HG02798 (cell line): ENCODE measurements at regions not wholly inside any gene's neighbourhood (a gene's known extent, or its start where the extent isn't known, plus 50 kb on each side); places are given as distances from the start of the nearest gene placed in this dataset.

Experiments
- ATAC-seq: cut with Tn5 transposase; IDR thresholded peaks from one replicate; pipeline ENCODE4 v1.9.1; 2021; ENCODE audit warnings: mild to moderate bottlenecking; ENCODE audit not compliant: unreplicated experiment, poor library complexity

- ATAC-seq: no peak
Observed at GRCh38 chr4:126820631-126821030, 812.1 kb upstream of the INTU start.

- no peak for ATAC-seq
Observed at GRCh38 chr4:126821152-126821551, 811.6 kb upstream of the INTU start.

- ATAC-seq: no peak
Observed at GRCh38 chr4:126825083-126825482, 807.7 kb upstream of the INTU start.

- ATAC-seq: no peak
Observed at GRCh38 chr4:126827669-126828068, 805.1 kb upstream of the INTU start.

GRCh38 chr4:126834854-126835253 is 797.9 kb upstream of the INTU start:
- ATAC-seq: no peak

- no peak for ATAC-seq
Observed at GRCh38 chr4:126838941-126839679, 793.6 kb upstream of the INTU start.

GRCh38 chr4:126843492-126844067 is 789.2 kb upstream of the INTU start:
- ATAC-seq: no peak

GRCh38 chr4:126850286-126850685 is 782.5 kb upstream of the INTU start:
- ATAC-seq: no peak

GRCh38 chr4:126851391-126851790 is 781.4 kb upstream of the INTU start:
- no peak for ATAC-seq

- no peak for ATAC-seq
Observed at GRCh38 chr4:126853715-126854114, 779.0 kb upstream of the INTU start.

GRCh38 chr4:126856906-126857305 is 775.9 kb upstream of the INTU start:
- no peak for ATAC-seq

GRCh38 chr4:126859314-126859713 is 773.4 kb upstream of the INTU start:
- no peak for ATAC-seq

GRCh38 chr4:126859872-126860271 is 772.9 kb upstream of the INTU start:
- no peak for ATAC-seq

- ATAC-seq: no peak
Observed at GRCh38 chr4:126860308-126860707, 772.4 kb upstream of the INTU start.

GRCh38 chr4:126869967-126870366 is 762.8 kb upstream of the INTU start:
- ATAC-seq: no peak

GRCh38 chr4:126871810-126872209 is 760.9 kb upstream of the INTU start:
- no peak for ATAC-seq

- ATAC-seq: no peak
Observed at GRCh38 chr4:126874533-126874932, 758.2 kb upstream of the INTU start.

- ATAC-seq: no peak
Observed at GRCh38 chr4:126888968-126889367, 743.8 kb upstream of the INTU start.

- no peak for ATAC-seq
Observed at GRCh38 chr4:126890383-126890782, 742.4 kb upstream of the INTU start.

- no peak for ATAC-seq
Observed at GRCh38 chr4:126890994-126891393, 741.8 kb upstream of the INTU start.

GRCh38 chr4:126894963-126895362 is 737.8 kb upstream of the INTU start:
- ATAC-seq: no peak

- ATAC-seq: no peak
Observed at GRCh38 chr4:126895988-126896570, 736.7 kb upstream of the INTU start.
